ENCODE measurements at regions not wholly inside any gene's neighbourhood (a gene's known extent, or its start where the extent isn't known, plus 50 kb on each side); places are given as distances from the start of the nearest gene placed in this dataset.
A peak's percentile ranks its signal among the peaks of the same experiment; 100 is the strongest.

- no peak for DNase-seq (ENCODE audit: extremely low read depth, low read depth)
Observed at GRCh38 chr2:38509947-38510326, 92.8 kb downstream of the HNRNPLL start.

GRCh38 chr2:38509314-38509946 lies 93.3 kb downstream of the HNRNPLL start:
- peak; percentile 76 for DNase-seq (ENCODE audit: extremely low read depth, low read depth)
- TF ChIP-seq CTCF (IDR thresholded peaks at IDR 0.05; ENCODE audit: low read depth, low read length, missing control alignments): no peak
- H3K4me3 ChIP-seq (replicated peaks; ENCODE audit: low read depth, low read length): no peak overlapping the region

More at GRCh38 chr2:38509947-38510326, 92.8 kb downstream of the HNRNPLL start:
- no peak for TF ChIP-seq CTCF (IDR thresholded peaks at IDR 0.05; ENCODE audit: low read depth, low read length, missing control alignments)
- no peak overlapping the region for H3K4me3 ChIP-seq (replicated peaks; ENCODE audit: low read depth, low read length)

- no peak overlapping the region for H3K4me3 ChIP-seq (replicated peaks; ENCODE audit: low read depth, low read length)
- peak; percentile 66 for TF ChIP-seq CTCF (IDR thresholded peaks at IDR 0.05; ENCODE audit: low read depth, low read length, missing control alignments)
- peak; percentile 70 for DNase-seq (ENCODE audit: extremely low read depth, low read depth)
Observed at GRCh38 chr2:38508311-38509039, 94.3 kb downstream of the HNRNPLL start.

GRCh38 chr2:38507712-38508111 lies 95.0 kb downstream of the HNRNPLL start:
- no peak for DNase-seq (ENCODE audit: extremely low read depth, low read depth)

GRCh38 chr2:38505779-38506178 lies 96.9 kb downstream of the HNRNPLL start:
- H3K4me3 ChIP-seq (replicated peaks; ENCODE audit: low read depth, low read length): no peak overlapping the region
- TF ChIP-seq CTCF (IDR thresholded peaks at IDR 0.05; ENCODE audit: low read depth, low read length, missing control alignments): no peak
- DNase-seq (ENCODE audit: extremely low read depth, low read depth): peak; percentile 45

More at GRCh38 chr2:38507712-38508111, 95.0 kb downstream of the HNRNPLL start:
- TF ChIP-seq CTCF (IDR thresholded peaks at IDR 0.05; ENCODE audit: low read depth, low read length, missing control alignments): no peak
- H3K4me3 ChIP-seq (replicated peaks; ENCODE audit: low read depth, low read length): no peak overlapping the region

GRCh38 chr2:38504169-38504568 lies 98.6 kb downstream of the HNRNPLL start:
- no peak overlapping the region for H3K4me3 ChIP-seq (replicated peaks; ENCODE audit: low read depth, low read length)
- DNase-seq (ENCODE audit: extremely low read depth, low read depth): no peak
- TF ChIP-seq CTCF (IDR thresholded peaks at IDR 0.05; ENCODE audit: low read depth, low read length, missing control alignments): no peak
